SK-MEL-5 (cell line): ENCODE measurements at regions not wholly inside any gene's neighbourhood (a gene's known extent, or its start where the extent isn't known, plus 50 kb on each side); places are given as distances from the start of the nearest gene placed in this dataset.

Source experiments
- DNase-seq: peaks from one replicate; pipeline ENCODE4 v3.0.0-alpha.2; 2016; ENCODE audit warnings: low read depth, low spot score
- in situ Hi-C: cut with HindIII; loops from 2 replicates; pipeline ENCODE4 v1.10.0; 2016; ENCODE audit warnings: low sequenced_read_pairs, high pct_unique_total_duplicates, low pct_unique_long_range_greater_than_20kb

- DNase-seq, result no peak
- in situ Hi-C loops, result no loop called here
Measured at GRCh38 chr1:36605942-36606640, 123.4 kb upstream of the CSF3R start.

GRCh38 chr1:36603461-36603860 lies 120.7 kb upstream of the CSF3R start:
- no peak for DNase-seq
- in situ Hi-C loops, result no loop called here

GRCh38 chr1:36602184-36602583 lies 119.5 kb upstream of the CSF3R start:
- DNase-seq, result no peak
- in situ Hi-C loops, result no loop called here

GRCh38 chr1:36599828-36600227 lies 117.1 kb upstream of the CSF3R start:
- in situ Hi-C loops, result no loop called here

GRCh38 chr1:36597514-36597913 lies 114.8 kb upstream of the CSF3R start:
- in situ Hi-C loops, result no loop called here
- no peak for DNase-seq

More at GRCh38 chr1:36599828-36600227, 117.1 kb upstream of the CSF3R start:
- DNase-seq, result no peak

GRCh38 chr1:36595921-36596320 lies 113.2 kb upstream of the CSF3R start:
- in situ Hi-C loops, result no loop called here
- no peak for DNase-seq

GRCh38 chr1:36595349-36595748 lies 112.6 kb upstream of the CSF3R start:
- in situ Hi-C loops, result no loop called here
- DNase-seq, result no peak

GRCh38 chr1:36594023-36594422 lies 111.3 kb upstream of the CSF3R start:
- in situ Hi-C loops, result no loop called here
- no peak for DNase-seq

- in situ Hi-C loops, result no loop called here
- no peak for DNase-seq
Measured at GRCh38 chr1:36591278-36591677, 108.6 kb upstream of the CSF3R start.

- in situ Hi-C loops, result no loop called here
- DNase-seq, result no peak
Measured at GRCh38 chr1:36590771-36591170, 108.1 kb upstream of the CSF3R start.

GRCh38 chr1:36590264-36590663 lies 107.6 kb upstream of the CSF3R start:
- in situ Hi-C loops, result no loop called here
- no peak for DNase-seq

GRCh38 chr1:36588972-36589371 lies 106.3 kb upstream of the CSF3R start:
- in situ Hi-C loops, result no loop called here

GRCh38 chr1:36585569-36586548 lies 103.1 kb upstream of the CSF3R start:
- in situ Hi-C loops, result no loop called here
- no peak for DNase-seq

More at GRCh38 chr1:36588972-36589371, 106.3 kb upstream of the CSF3R start:
- no peak for DNase-seq

- in situ Hi-C loops, result no loop called here
- DNase-seq, result no peak
Measured at GRCh38 chr1:36584874-36585453, 102.3 kb upstream of the CSF3R start.

GRCh38 chr1:36583980-36584782 lies 101.5 kb upstream of the CSF3R start:
- no peak for DNase-seq
- in situ Hi-C loops, result no loop called here

GRCh38 chr1:36583080-36583479 lies 100.4 kb upstream of the CSF3R start:
- DNase-seq, result no peak
- in situ Hi-C loops, result no loop called here

- in situ Hi-C loops, result no loop called here
- no peak for DNase-seq
Measured at GRCh38 chr1:36582066-36582755, 99.5 kb upstream of the CSF3R start.
